GM19468 (cell line): ENCODE measurements at regions not wholly inside any gene's neighbourhood (a gene's known extent, or its start where the extent isn't known, plus 50 kb on each side); places are given as distances from the start of the nearest gene placed in this dataset.
"Not testable (repeated sequence)": the region's sequence is repeated elsewhere in the genome, so short reads cannot be mapped to it uniquely, and the experiment has no call there.

Experiments
- ATAC-seq: cut with Tn5 transposase; IDR thresholded peaks from one replicate; pipeline ENCODE4 v1.9.1; 2021; ENCODE audit warnings: mild to moderate bottlenecking, moderate library complexity, moderate number of reproducible peaks; ENCODE audit not compliant: unreplicated experiment; ENCODE audit errors: extremely low read depth

- no peak for ATAC-seq
Observed at GRCh38 chr15:62218841-62219240, 53.8 kb upstream of the C2CD4B start.

- no peak for ATAC-seq
Observed at GRCh38 chr15:62219799-62220198, 54.7 kb upstream of the C2CD4B start.

DNA sequence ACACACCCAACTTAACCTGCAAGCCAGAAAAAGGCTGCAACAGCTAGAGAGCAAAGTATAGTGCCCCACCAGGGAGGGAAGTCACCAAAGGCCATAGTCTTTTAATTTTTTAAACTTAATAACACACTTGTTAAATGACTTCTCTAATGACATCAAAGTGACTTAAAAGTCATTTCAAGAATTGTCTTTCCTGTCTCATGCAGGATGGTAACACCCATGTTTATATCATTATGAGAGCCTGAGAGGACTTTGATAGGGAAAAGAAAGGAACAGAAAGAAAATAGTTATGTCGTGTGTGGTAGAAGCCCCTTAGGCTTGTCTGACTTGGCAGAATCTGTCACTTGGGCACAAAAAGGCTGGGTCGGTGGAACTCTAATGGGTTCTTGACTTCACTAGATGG lies 57.9 kb upstream of the C2CD4B start:
- ATAC-seq: no peak

DNA sequence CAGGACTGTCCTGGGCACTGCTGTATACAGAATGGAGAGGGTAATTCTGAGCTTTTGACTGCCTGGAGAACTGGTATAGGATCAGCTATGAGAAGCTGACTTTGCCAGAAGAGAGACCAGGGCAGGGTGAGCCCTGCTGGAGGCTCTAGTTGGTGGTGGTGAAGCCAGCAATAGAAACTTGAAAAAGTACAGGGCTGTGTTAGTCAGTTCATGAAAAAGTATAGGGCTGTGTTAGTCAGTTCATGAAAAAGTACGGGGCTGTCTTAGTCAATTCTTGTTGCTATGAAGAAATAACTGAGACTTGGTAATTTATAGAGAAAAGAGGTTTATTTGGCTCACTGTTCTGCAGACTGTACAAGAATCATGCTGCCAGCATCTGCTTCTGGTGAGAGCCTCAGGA lies 63.5 kb upstream of the C2CD4B start:
- no peak for ATAC-seq

- no peak for ATAC-seq
Observed at GRCh38 chr15:62231856-62232255, 66.8 kb upstream of the C2CD4B start.

GRCh38 chr15:62240121-62241096 lies 75.3 kb upstream of the C2CD4B start:
- ATAC-seq: no peak

- no peak for ATAC-seq
Observed at GRCh38 chr15:62241135-62241770, 76.2 kb upstream of the C2CD4B start.

DNA sequence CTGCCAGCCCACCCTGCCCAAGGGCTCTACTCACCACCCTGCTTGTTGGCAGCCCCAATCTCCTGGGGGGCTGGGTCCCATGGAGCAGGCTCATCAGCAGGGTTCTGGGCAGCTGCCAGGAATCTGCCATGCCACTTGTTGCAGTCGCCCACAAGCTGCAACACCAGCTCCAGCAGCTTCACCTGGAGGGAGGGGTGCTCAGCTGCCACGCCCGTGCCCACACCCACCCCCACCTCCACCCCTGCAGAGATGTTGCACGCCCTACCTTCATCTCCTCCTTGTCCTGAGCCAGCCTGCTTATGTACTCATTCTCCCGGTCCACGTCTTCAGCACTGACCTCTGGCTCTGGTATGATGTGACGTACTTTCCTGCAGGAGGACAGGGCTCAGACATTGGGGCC lies 77.9 kb upstream of the C2CD4B start:
- no peak for ATAC-seq

- no peak for ATAC-seq
Observed at GRCh38 chr15:62244762-62245161, 79.7 kb upstream of the C2CD4B start.

- no peak for ATAC-seq
Observed at GRCh38 chr15:62248277-62248984, 83.3 kb upstream of the C2CD4B start.

- no peak for ATAC-seq
Observed at GRCh38 chr15:62249501-62249900, 84.4 kb upstream of the C2CD4B start.

GRCh38 chr15:62250186-62250585 lies 85.1 kb upstream of the C2CD4B start:
- ATAC-seq: no peak

GRCh38 chr15:62250978-62251377 lies 85.9 kb upstream of the C2CD4B start:
- ATAC-seq: no peak

GRCh38 chr15:62253294-62253693 lies 88.2 kb upstream of the C2CD4B start:
- ATAC-seq: no peak

DNA sequence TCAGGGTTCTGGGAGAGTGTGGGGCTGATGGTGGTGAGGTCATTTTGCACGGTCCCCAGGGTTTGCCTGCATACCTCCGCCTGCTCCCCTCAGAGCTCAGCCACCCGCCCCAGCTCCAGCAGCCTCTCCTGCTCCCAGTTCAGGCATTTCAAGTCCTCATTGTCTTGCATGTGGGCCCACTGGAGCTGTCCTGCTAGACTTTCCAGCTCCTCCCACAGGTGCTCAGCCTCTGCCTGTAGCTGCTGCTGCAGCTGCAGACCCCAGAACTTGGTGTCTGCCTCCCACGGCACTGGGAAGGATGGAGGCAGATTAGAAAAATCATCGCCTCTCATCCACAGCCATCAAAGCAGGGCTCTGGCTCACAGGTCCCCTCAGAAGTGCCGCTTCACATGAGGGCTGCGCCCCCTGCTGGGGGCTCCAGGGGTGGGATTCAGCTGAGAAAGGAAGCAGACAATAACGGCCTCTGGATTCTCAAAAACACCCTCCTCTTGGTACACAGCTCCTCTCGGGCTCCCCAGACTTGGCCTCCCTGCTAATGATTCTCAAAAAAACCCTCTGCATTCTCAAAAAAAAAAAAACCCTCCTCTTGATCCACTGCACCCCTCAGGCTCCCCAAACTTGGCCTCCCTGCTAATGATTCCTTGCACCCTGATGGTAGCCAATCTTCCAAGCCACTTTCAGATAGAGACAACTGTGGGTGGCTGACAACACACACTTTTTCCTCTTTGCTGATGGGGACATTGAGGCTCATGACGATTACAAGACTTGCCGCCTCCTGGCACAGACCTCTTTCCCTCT lies 89.3 kb upstream of the C2CD4B start:
- ATAC-seq: no peak

- not testable (repeated sequence) for ATAC-seq
Observed at GRCh38 chr15:62256430-62256829, 91.3 kb upstream of the C2CD4B start.

- ATAC-seq: no peak
Observed at GRCh38 chr15:62257996-62258521, 93.0 kb upstream of the C2CD4B start.

- ATAC-seq: no peak
Observed at GRCh38 chr15:62262305-62262941, 97.3 kb upstream of the C2CD4B start.

- no peak for ATAC-seq
Observed at GRCh38 chr15:62264196-62264595, 99.1 kb upstream of the C2CD4B start.
